ENCODE measurements at regions not wholly inside any gene's neighbourhood (a gene's known extent, or its start where the extent isn't known, plus 50 kb on each side); places are given as distances from the start of the nearest gene placed in this dataset.

DNA sequence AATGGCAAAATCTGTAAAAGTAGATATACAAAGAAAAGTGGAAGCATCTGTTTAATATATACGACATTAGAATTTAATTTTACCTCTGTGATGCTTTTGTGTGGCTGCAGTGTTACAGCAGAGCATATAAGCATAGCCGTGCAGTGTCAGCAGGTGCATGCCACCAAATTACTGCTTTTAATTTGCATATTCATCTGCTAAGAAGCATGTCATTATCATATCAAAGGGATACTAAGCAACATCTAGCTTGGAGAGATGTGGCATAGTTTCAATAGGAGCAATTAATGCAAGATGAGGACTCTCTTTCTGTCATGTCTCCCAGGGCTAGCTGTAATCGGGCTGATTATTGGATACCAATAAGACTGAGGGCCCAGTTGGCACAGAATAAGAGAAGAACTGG is 214.4 kb upstream of the SOX2 start:
- Histone ChIP-seq H3K27me3 (ENCODE audit: insufficient read depth, low read length, poor library complexity) (no peaks in the 10 kb centered on the region), H3K4me1 (ENCODE audit: insufficient read depth, low read length) (no peaks in the 10 kb centered on the region), H3K36me3 (ENCODE audit: insufficient read depth, low read length) (no peaks in the 10 kb centered on the region), H3K9me3 (ENCODE audit: insufficient read depth, low read length, severe bottlenecking) (no peaks in the 10 kb centered on the region), H2AFZ (ENCODE audit: low read depth, low read length) (no peak overlapping the region), H3K4me3 (ENCODE audit: low read depth in 1 of 2, low read length in 2 of 2) (no peak overlapping the region), H3K4me2 (ENCODE audit: insufficient read depth, low read length) (no peak overlapping the region), H4K20me1 (ENCODE audit: insufficient read depth, low read length) (no peaks in the 10 kb centered on the region), H3K27ac (ENCODE audit: low read length) (no peak overlapping the region), H3K79me2 (ENCODE audit: insufficient read depth, low read length) (no peaks in the 10 kb centered on the region), H3K9ac (ENCODE audit: low read depth, low read length) (no peak overlapping the region)
- TF ChIP-seq, protein P1, sequence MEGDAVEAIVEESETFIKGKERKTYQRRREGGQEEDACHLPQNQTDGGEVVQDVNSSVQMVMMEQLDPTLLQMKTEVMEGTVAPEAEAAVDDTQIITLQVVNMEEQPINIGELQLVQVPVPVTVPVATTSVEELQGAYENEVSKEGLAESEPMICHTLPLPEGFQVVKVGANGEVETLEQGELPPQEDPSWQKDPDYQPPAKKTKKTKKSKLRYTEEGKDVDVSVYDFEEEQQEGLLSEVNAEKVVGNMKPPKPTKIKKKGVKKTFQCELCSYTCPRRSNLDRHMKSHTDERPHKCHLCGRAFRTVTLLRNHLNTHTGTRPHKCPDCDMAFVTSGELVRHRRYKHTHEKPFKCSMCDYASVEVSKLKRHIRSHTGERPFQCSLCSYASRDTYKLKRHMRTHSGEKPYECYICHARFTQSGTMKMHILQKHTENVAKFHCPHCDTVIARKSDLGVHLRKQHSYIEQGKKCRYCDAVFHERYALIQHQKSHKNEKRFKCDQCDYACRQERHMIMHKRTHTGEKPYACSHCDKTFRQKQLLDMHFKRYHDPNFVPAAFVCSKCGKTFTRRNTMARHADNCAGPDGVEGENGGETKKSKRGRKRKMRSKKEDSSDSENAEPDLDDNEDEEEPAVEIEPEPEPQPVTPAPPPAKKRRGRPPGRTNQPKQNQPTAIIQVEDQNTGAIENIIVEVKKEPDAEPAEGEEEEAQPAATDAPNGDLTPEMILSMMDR (IDR thresholded peaks at IDR 0.05; ENCODE audit: borderline replicate concordance, extremely low read depth, low read length, poor library complexity, severe bottlenecking): no peak
- TF ChIP-seq EZH2 (IDR thresholded peaks at IDR 0.05; ENCODE audit: borderline replicate concordance, low read depth, low read length, severe bottlenecking): no peak
- ATAC-seq (ENCODE audit: insufficient read depth, low read depth) (no peak), DNase-seq (no peak)

DNA sequence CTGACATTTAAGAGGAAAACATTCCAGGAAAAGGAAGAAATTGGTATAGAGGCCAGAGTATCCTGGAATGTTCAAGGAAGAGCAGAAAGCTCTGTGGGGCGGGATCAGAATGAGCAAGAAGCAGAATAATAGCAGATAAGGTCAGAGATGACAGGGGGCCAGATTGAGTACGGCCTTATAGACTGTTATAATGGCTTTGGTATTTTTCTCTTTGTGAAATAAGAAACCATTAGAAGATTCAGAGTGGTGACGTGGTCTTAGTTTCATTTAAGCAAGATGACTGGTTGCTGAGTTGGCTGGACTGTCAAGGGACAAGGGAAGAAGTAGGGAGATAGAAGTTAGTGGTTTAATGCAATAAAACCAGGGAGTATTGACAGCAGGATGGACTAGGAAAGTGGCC is 218.3 kb upstream of the SOX2 start:
- H4K20me1 ChIP-seq (ENCODE audit: insufficient read depth, low read length): no peaks in the 10 kb centered on the region
- no peak overlapping the region for H3K4me3 ChIP-seq (ENCODE audit: low read depth in 1 of 2, low read length in 2 of 2)
- ATAC-seq (ENCODE audit: insufficient read depth, low read depth) (no peak), DNase-seq (no peak)
- H3K4me1 ChIP-seq (ENCODE audit: insufficient read depth, low read length): no peaks in the 10 kb centered on the region
- no peak overlapping the region for H3K9ac ChIP-seq (ENCODE audit: low read depth, low read length)
- no peaks in the 10 kb centered on the region for H3K9me3 ChIP-seq (ENCODE audit: insufficient read depth, low read length, severe bottlenecking)
- no peak overlapping the region for H2AFZ ChIP-seq (ENCODE audit: low read depth, low read length)
- H3K4me2 ChIP-seq (ENCODE audit: insufficient read depth, low read length): no peak overlapping the region
- no peak for TF ChIP-seq EZH2 (IDR thresholded peaks at IDR 0.05; ENCODE audit: borderline replicate concordance, low read depth, low read length, severe bottlenecking)
- TF ChIP-seq, protein P1 (IDR thresholded peaks at IDR 0.05; ENCODE audit: borderline replicate concordance, extremely low read depth, low read length, poor library complexity, severe bottlenecking): no peak
- no peaks in the 10 kb centered on the region for H3K27me3 ChIP-seq (ENCODE audit: insufficient read depth, low read length, poor library complexity)
- no peaks in the 10 kb centered on the region for H3K79me2 ChIP-seq (ENCODE audit: insufficient read depth, low read length)
- no peak overlapping the region for H3K27ac ChIP-seq (ENCODE audit: low read length)
- no peaks in the 10 kb centered on the region for H3K36me3 ChIP-seq (ENCODE audit: insufficient read depth, low read length)

DNA sequence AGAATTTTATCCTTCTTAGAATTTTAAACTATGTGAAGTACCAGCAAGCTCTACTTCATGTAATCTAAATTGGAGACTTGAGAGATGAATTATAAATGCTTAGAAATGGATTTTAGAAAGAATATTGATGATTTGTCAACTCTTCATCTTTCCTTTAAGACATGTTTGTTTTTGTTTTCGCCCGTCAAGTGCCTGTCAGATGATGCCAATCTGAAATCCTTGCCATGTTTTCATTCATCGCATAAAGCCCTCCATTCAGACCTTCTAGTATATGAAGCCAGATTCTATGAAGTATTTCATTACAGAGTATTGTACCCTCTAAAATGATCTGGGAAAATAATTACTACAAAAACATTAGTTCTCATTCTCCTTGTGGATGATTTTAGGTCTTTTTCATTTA is 223.2 kb upstream of the SOX2 start:
- Histone ChIP-seq H3K27me3 (ENCODE audit: insufficient read depth, low read length, poor library complexity) (no peaks in the 10 kb centered on the region), H3K27ac (ENCODE audit: low read length) (no peak overlapping the region), H3K4me1 (ENCODE audit: insufficient read depth, low read length) (no peaks in the 10 kb centered on the region), H3K4me2 (ENCODE audit: insufficient read depth, low read length) (no peak overlapping the region), H3K4me3 (ENCODE audit: low read depth in 1 of 2, low read length in 2 of 2) (no peak overlapping the region), H3K36me3 (ENCODE audit: insufficient read depth, low read length) (no peaks in the 10 kb centered on the region), H2AFZ (ENCODE audit: low read depth, low read length) (no peak overlapping the region), H3K79me2 (ENCODE audit: insufficient read depth, low read length) (no peaks in the 10 kb centered on the region), H3K9me3 (ENCODE audit: insufficient read depth, low read length, severe bottlenecking) (no peaks in the 10 kb centered on the region), H3K9ac (ENCODE audit: low read depth, low read length) (no peak overlapping the region), H4K20me1 (ENCODE audit: insufficient read depth, low read length) (no peaks in the 10 kb centered on the region)
- ATAC-seq (ENCODE audit: insufficient read depth, low read depth) (no peak), DNase-seq (no peak)
- TF ChIP-seq, protein P1 (IDR thresholded peaks at IDR 0.05; ENCODE audit: borderline replicate concordance, extremely low read depth, low read length, poor library complexity, severe bottlenecking): no peak
- no peak for TF ChIP-seq EZH2 (IDR thresholded peaks at IDR 0.05; ENCODE audit: borderline replicate concordance, low read depth, low read length, severe bottlenecking)
